ENCODE measurements at regions not wholly inside any gene's neighbourhood (a gene's known extent, or its start where the extent isn't known, plus 50 kb on each side); places are given as distances from the start of the nearest gene placed in this dataset.
A peak's percentile ranks its signal among the peaks of the same experiment; 100 is the strongest.
"Not testable (repeated sequence)": the region's sequence is repeated elsewhere in the genome, so short reads cannot be mapped to it uniquely, and the experiment has no call there.

DNA sequence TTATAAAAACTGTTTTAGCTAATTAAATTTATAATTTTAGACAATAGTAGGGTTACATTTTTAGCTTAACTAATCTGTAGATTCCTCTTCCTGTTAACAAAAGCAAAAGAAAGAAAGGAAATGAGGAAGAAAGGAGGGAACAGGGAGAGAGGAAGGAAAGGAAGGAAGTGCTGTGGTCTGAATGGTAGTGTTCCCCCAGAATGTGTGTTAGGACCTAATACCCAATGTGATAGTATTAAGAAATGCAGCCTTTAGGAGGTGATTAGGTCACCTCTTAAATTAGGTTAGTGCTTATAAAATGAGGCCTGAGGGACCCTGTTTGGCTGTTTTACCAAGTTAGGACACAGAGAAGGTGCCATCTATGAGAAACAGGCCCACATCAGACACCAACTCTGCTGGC, 136.9 kb upstream of the SAMSN1 start:
- no peak for DNase-seq (ENCODE audit: low read depth)

DNA sequence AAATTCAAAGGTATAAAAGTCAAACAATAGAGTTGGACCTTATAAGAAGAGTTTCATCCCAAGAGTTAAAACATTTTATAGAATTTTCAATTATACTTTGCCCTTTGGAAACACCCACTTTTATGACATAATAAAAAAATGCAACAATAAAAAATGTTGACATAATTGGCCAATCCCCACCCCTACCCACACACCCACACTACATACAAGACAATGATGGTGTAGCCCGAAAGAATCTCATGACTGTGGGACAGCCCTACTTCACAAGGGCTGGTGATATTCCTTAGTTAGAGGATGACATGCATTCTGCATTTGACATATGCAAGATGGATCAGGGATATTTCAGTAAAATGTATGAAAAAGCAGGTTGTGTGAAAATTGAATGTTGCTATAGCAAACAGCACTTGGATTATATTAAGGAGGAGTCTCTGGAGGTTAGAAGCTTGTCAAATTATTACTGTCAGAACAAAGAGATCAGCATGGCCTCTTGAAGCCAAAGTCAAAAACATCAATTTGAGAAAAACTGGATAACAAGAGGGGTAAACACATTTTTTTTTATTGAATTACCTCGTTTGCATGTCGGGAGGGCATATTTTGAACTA, 133.0 kb upstream of the SAMSN1 start:
- DNase-seq (ENCODE audit: low read depth) = no peak

DNA sequence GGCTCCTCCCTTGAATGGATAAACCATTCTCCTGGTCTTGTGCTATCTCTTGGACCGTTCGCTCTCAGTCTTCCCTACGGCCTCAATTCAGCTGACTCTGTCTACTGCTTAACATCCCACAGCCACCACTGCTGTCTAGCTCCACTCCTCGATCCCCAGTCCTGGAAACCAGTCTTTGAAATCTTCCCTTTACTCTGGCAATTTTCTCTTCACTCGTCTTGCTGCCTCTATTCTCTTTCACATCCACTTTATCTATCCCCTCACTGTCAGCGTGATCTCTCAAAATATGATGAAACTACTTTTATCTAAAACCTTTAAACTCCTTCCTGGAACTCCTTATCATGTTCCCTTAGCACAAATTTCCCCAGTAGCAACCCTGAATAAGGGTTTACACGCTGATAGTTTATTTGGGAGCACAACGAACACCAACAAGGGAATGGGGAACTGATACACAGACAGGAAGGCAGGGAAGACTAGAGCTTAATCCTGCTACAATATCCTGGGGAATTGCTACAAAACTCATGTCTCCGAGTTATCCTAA, 131.6 kb upstream of the SAMSN1 start:
- DNase-seq (ENCODE audit: low read depth) = peak; percentile 49

DNA sequence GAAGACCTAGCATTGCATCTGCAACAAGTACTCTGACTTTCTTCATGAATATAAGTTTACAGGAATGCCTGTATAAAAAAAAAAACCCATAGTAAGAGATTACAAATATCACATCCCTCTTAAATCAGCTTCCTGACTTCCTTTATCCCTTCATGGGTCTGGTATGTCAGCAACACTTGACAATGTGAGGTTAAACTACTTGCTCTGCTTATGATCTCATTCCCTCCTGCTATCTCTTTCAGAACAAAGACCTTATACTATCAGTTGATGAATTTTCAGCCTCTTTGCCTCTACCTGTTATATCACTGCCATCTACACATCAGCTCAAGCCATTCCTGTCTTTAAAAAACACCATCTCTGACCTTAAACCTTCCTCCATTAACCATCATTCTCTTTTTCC, 130.9 kb upstream of the SAMSN1 start:
- no peak for DNase-seq (ENCODE audit: low read depth)

DNA sequence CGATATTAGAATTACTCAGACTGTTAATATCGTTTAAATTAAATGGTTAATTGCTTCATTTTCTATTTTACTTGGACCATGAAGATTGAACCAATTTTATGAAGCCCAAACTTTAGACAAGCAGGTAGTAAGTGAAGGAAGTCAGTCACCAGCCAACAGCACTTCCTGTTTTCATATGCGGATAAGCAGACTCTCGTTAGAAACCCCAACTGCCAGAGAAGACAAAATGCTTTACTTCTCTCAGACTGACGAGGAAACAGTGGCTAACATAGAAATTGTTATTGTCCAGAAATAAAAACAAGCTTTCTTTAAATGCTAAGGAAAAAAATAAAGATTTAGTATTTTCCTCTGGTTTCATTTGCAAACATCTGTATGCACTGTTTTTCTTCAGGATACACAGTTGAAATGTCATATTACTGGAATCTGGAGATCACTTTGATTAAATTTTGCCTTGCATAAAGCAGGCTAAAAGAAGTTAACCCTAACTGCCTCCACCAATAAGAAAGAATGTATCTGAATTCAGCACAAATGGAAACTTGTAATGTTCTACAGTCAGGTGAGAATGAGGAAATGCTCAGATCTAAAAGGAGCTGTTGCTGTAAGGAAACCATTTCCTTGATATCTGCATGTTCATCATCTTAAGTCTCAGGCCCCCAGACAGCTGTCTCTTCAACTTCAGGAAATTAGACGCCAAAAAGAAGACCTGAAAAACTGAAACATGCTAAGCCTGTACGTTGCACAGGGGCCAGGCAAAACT, 129.8 kb upstream of the SAMSN1 start:
- DNase-seq (ENCODE audit: low read depth) = peak; percentile 52

DNA sequence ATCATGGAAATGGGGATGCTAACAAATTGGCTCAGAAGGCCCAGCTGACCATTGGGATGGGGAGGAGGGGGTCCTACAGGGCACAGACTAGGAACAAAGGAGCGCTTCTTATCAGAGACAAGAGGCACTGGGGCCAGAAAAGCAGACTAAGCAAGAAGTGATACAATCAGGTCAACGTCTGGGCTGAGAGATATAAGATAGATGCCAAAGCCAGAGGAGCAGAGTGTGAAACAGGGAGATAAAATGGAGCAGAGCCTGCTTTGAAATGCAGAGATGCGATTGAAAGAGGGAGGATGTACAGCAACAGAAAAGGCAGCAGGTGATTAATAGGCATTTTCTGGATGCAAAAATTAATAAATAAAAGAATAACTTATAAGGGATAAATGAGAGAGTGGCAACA, 127.5 kb upstream of the SAMSN1 start:
- peak; percentile 78 for DNase-seq (ENCODE audit: low read depth)

DNA sequence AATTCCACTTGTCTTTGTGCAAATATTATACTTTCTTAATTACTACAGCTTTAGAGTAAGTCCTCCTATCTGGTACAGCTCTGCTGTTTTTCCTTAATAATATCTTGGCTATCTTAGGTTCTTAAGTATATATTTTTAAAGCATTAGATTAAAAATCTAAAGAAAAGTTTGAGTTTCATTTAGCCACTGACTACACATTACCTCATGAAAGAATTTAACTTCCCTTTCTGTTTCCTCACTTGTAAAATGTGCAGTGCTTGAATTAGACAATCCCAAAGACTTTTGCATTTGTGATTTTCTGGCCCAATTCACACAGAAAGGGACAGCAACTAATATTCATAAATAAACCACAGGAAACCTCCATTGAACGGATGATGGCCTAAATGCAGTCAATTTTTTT, 126.4 kb upstream of the SAMSN1 start:
- no peak for DNase-seq (ENCODE audit: low read depth)

DNA sequence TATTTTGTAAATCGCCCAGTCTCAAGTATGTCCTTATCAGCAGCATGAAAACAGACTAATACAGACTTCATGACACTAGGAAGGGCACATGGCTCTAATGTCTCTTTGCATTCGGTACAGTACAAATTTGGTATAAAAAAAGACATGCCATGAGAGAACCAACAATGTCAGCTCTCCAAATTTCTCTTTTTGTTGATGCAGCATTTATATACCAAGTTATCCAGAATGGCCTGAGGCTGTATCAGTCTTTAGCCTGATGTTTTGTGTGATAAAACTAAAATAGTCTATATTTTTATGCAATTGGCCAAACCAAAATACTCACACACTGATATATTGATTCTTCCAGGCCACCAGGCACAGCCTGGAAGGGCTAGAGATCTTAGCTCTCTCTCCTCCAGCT, 124.3 kb upstream of the SAMSN1 start:
- DNase-seq (ENCODE audit: low read depth) = no peak

DNA sequence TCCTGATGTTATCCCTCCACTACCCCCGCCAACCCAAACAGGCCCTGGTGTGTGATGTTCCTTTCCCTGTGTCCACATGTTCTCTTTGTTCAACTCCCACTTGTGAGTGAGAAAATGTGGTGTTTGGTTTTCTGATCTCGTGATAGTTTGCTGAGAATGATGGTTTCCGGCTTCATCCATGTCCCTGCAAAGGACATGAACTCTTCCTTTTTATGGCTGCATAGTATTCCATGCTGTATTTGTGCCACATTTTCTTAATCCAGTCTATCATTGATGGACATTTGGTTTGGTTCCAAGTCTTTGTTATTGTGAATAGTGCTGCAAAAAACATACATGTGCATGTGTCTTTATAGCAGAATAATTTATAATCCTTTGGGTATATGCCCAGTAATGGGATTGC, 123.0 kb upstream of the SAMSN1 start:
- DNase-seq (ENCODE audit: low read depth) = not testable (repeated sequence)

DNA sequence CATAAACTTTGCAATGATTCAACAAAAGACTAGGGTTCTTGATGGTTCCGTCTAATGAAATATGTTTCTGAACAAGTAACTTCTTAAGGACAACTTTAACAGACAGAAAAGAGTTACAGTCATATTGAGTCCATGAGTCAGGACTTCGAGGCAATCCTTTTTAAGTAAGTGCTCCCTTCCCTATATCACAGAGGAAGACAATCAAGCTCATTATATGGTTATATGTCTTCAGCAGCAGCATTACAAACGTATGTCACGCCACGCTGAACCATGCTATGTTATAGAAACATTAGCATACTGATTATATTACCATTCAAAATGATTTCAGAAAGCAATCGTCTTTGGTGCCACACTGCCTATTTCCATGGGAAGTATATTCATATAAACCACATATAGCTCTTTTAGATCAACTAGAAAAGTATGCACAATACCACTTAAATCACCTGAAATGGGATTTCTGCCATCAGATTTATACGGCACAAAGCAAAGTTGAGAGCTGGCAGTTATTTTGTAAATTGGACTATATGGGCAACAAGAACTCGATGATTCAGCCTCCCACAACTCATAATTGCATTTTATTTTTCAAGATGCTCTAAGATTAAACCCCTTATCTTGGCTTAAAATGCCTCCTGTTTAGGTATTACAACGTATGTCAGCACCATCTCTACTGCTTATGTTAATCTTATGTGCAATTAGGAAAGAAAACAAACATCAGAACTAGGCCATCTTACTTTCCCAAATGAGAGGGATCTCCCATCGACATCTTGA, 111.3 kb upstream of the SAMSN1 start:
- DNase-seq (ENCODE audit: low read depth) = no peak

DNA sequence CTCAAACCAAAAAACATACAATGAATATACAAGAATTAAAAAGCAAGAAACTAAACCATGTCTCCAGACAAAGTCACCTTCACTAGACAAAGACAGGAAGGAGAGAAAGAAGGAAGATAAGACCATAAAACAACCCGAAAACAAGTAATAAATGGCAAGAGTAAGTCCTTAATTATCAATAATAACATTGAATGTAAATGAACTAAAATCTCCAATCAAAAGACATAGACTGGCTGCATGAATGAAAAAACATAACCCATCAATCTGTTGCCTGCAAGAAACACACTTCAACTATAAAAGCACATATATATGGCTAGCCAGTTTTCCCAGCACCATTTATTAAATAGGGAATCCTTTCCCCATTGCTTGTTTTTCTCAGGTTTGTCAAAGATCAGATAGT, 100.8 kb upstream of the SAMSN1 start:
- DNase-seq (ENCODE audit: low read depth) = no peak

DNA sequence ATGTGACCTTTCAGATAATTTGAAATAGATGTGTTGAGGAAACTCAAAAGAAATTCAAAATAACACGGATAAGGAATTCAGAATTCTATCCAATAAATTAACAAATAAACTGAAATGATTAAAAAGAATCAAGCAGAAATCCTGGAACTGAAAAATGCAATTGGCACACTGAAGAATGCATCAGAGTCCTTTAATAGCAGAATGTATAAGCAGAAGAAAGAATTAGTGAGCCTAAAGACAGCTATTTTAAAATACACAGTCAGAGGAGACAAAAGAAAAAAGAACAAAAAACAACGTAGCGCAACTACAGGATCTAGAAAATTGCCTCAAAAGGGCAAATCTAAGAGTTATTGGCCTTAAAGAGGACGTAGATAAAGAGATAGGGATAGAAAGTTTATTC, 99.6 kb upstream of the SAMSN1 start:
- no peak for DNase-seq (ENCODE audit: low read depth)

DNA sequence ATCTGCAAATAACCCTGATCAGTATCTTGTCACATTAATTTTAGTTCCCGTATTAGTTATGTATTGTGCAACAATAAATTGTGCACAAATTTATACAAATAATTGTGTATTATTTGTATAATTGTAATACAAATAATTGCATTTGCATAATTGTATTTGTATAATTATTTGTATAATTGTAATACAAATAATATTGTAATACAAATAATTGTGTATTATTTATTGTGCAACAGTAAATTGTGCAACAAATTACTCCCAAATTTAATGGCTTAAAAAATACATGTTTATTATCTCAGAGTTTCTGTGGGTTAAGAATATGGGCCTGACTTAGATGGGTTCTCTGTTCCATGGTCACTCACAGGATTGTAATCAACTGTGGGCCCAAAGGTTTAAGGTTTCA, 86.2 kb upstream of the SAMSN1 start:
- DNase-seq (ENCODE audit: low read depth) = no peak

DNA sequence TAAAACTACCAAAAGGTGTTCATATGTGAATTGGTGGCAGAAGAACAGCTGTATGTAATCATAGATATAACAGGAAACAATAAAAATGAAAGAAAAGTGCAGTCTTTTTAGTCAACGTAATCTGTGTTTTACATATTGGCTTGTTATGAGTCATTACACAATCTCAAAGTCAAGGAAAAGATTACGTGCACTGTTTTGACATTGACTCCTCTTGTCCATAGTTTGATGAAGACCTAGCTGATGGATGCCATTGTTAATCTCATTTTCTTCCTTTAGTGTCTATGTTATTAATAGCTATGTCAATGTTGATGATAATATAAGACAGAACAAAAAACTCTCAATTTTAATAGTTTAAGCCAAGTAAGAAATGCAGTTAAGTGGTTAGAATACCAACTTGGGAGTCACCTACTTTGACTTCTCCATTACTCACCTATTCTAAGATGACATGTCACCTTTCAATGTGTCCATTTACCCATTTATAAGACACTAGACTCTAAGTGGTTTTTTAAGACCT, 84.5 kb upstream of the SAMSN1 start:
- DNase-seq (ENCODE audit: low read depth) = no peak

DNA sequence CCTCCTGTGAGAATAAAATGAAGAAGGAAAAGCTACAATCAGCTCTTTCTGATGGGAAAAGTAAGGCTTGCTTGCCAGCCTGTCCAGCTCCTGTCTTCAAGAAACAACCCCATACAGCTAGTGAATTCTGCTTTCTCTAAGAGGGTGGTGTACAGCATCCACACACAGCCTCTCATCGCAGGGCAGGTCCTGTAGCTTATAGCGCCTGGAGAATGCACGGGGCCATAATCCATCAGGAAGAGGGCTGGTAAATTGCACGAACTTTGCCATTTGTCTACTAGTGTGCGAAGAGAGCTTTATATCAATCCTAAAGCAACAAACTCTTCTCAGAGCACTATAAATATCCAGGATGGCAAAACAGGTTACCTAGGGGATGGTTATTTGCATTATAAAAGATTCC, 83.3 kb upstream of the SAMSN1 start:
- no peak for DNase-seq (ENCODE audit: low read depth)

DNA sequence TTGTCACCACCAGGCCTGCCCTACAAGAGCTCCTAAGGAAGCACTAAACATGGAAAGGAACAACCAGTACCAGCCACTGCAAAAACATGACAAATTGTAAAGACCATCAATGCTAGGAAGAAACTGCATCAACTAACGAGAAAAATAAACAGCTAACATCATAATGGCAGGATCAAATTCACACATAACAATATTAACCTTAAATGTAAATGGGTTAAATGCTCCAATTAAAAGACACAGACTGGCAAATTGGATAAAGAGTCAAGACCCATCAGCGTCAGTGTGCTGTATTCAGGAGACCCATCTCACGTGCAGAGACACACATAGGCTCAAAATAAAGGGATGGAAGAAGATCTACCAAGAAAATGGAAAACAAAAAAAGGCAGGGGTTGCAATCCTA, 77.0 kb upstream of the SAMSN1 start:
- not testable (repeated sequence) for DNase-seq (ENCODE audit: low read depth)

DNA sequence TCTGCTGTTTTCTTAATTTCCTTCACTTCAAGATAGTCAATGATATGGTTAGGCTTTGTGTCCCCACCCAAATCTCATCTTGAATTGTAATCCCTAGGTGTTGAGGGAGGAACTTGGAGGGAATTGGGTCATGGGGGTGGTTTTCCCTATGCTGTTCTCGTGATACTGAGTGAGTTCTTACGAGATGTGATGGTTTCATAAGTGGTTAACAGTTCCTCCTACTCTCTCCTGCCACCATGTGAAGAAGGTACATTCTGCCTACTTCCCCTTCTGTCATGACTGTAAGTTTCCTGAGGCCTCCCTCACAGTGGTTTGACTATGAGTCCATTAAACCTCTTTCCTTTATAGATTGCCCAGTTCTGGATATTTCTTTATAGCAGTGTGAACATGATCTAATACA, 74.0 kb upstream of the SAMSN1 start:
- no peak for DNase-seq (ENCODE audit: low read depth)

DNA sequence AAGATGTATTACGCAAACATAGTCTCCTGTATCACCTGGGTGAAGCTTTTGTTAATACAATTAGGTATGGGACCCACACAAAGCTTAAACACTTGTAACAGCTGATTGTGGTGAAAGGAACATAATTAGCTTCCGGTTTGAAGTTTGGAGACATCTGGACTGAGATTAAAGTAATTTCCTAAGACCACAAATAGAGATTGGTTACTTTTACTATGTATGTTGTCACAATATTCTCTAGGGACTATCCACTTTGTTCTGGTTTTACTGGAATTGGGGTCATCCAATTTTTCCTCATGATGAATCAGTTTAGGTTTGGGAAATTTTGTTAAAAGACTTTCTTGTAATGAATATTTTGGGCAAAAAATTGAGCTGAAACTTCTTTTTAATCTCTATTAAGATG, 71.8 kb upstream of the SAMSN1 start:
- DNase-seq (ENCODE audit: low read depth) = no peak

DNA sequence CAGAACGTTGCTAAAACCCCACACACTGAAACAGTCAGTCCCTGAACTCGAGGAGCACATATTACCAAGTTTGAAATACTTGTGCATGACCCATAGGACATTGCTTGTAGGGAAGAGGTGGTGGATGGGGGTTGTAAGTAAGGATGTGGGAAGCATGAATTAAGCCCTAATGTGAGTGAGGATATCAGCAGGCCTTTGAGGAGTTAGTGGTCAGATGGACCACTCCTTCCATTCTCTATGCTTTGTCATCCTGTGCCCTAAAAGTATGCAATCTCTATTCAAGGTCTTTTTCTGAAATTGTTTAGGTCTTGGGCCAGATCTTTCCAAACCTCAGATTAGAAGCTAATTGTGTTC, 70.9 kb upstream of the SAMSN1 start:
- no peak for DNase-seq (ENCODE audit: low read depth)

DNA sequence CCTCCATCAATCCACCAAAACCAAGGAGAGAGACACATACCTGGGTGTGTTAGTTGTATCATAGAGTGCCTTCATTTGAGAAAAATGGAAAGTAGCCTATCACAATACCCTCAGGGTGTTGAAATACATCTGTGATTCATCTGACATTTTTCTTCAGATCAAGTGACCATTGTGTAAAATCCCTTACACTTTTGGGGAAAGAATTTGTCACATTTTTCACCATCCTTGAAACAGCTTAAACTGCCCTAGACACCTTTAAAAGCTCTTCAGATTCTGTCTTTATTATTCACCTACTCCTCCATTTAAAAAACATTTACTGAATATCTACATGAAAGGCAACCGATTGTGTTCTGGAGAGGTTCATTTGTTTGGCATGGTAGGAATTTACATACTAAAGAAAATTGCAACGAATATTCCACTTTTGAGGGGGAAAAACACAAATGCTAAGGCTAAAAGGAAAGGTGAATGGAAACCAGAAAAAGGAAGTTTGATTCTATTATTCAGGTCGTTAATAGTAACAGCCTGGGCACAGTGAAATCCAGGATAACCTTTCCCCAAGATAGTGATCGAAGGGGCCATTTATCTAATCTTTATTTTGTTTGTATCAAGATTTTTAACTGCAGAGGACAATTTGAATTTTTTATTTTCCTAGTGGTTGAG, 70.4 kb upstream of the SAMSN1 start:
- DNase-seq (ENCODE audit: low read depth) = no peak

DNA sequence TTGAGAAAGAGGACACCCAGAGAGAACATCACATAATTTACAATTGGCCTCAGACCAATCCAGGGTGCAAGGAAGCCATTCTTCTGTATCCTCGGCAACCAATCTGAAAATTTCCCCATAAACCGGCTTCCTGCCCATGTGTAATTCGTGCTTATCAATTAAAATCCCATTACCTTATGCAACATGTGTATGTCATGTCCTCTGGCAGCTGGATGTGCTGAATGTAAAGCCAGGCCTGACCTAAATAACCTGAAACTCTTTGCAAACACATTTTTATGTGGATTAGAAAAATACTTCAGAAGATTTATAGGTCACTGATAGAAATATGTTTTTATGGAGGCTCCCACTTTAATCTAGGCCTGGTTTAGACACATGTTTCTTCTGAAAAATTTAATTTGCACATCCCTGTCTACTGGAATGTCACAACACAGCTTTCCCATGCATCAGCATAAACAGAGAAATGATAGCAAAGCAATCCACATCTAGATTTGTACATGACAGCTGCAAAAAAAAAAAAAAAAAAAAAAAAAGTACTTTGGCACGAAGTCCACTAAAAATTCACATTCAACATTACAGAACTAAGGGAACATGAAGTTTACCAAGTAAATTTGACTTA, 69.4 kb upstream of the SAMSN1 start:
- no peak for DNase-seq (ENCODE audit: low read depth)

DNA sequence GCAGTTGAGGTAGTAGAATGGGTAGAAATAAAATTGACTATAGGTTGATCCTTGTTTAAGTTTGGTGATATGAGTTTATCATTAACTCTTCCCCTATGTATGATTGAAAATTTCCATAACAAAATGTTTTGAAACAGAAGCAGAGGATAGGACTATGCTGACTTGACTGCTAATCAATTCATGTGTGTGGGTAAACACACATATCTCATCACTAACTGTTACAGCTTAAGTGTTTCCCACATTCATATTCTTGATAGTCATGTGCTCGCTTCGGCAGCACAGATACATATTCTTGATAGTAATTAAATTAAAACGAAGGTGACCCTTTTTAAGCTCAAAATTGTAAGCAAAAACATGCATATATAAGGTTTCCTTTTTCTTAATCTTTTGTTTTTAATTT, 68.2 kb upstream of the SAMSN1 start:
- no peak for DNase-seq (ENCODE audit: low read depth)
